LHCN-M2 (cell line): ENCODE measurements at regions not wholly inside any gene's neighbourhood (a gene's known extent, or its start where the extent isn't known, plus 50 kb on each side); places are given as distances from the start of the nearest gene placed in this dataset.
"Not testable (repeated sequence)": the region's sequence is repeated elsewhere in the genome, so short reads cannot be mapped to it uniquely, and the experiment has no call there.

Source experiments
- DNase-seq: peaks from one replicate; pipeline ENCODE4 v3.0.0-alpha.2; 2012; ENCODE audit warnings: low read depth

- no peak for DNase-seq
Observed at GRCh38 chr7:156017916-156018700, 205.8 kb upstream of the SHH start.

- no peak for DNase-seq
Observed at GRCh38 chr7:156017431-156017830, 205.2 kb upstream of the SHH start.

GRCh38 chr7:156015237-156016020 lies 203.2 kb upstream of the SHH start:
- DNase-seq: no peak

GRCh38 chr7:156014808-156015207 lies 202.5 kb upstream of the SHH start:
- DNase-seq: no peak

- DNase-seq: no peak
Observed at GRCh38 chr7:156014201-156014600, 201.9 kb upstream of the SHH start.

- no peak for DNase-seq
Observed at GRCh38 chr7:156012412-156012811, 200.1 kb upstream of the SHH start.

GRCh38 chr7:156009569-156009968 lies 197.3 kb upstream of the SHH start:
- no peak for DNase-seq

- DNase-seq: not testable (repeated sequence)
Observed at GRCh38 chr7:156006876-156007275, 194.6 kb upstream of the SHH start.

GRCh38 chr7:156006024-156006423 lies 193.8 kb upstream of the SHH start:
- no peak for DNase-seq

- no peak for DNase-seq
Observed at GRCh38 chr7:156005202-156005691, 193.0 kb upstream of the SHH start.

- no peak for DNase-seq
Observed at GRCh38 chr7:156004265-156005201, 192.3 kb upstream of the SHH start.

GRCh38 chr7:156003220-156004162 lies 191.2 kb upstream of the SHH start:
- no peak for DNase-seq

GRCh38 chr7:156002362-156003066 lies 190.3 kb upstream of the SHH start:
- DNase-seq: no peak

- DNase-seq: no peak
Observed at GRCh38 chr7:156001496-156002260, 189.4 kb upstream of the SHH start.

- no peak for DNase-seq
Observed at GRCh38 chr7:156000601-156001396, 188.5 kb upstream of the SHH start.

- no peak for DNase-seq
Observed at GRCh38 chr7:155999631-156000489, 187.6 kb upstream of the SHH start.
